H1 (cell line): ENCODE measurements at regions not wholly inside any gene's neighbourhood (a gene's known extent, or its start where the extent isn't known, plus 50 kb on each side); places are given as distances from the start of the nearest gene placed in this dataset.

Experiments used
- ASH2L ChIP-seq: fragments of 200-600, 300-600 bp; sonication (generic); IDR thresholded peaks from one replicate; pipeline ENCODE4 v1.7.1; 2017; ENCODE audit warnings: low read length
- BCL11A ChIP-seq, 2 experiments: IDR thresholded peaks; one replicate each; pipeline ENCODE4 v1.6.1; 2011; ENCODE audit warnings: low read depth in 2 of 2, low read length in 2 of 2, mild to moderate bottlenecking in 2 of 2
- EP300 ChIP-seq, 2 experiments: IDR thresholded peaks; 1 replicate in 1 of 2; 2 replicates in 1 of 2; pipeline ENCODE4 v1.6.1; 2011 to 2012; ENCODE audit warnings: low read depth in 2 of 2, low read length in 2 of 2, mild to moderate bottlenecking in 2 of 2, borderline replicate concordance in 1 of 2, inconsistent platforms in 1 of 2, moderate library complexity in 1 of 2
- GABPA ChIP-seq: IDR thresholded peaks from 2 replicates; pipeline ENCODE4 v1.6.1; 2011; ENCODE audit warnings: mild to moderate bottlenecking, low read length, moderate library complexity, borderline replicate concordance; ENCODE audit not compliant: insufficient read depth
- HDAC2 ChIP-seq, 2 experiments: fragments of 300-600 bp in 1 of 2; sonication (generic) in 1 of 2; IDR thresholded peaks; 2 replicates each; pipeline ENCODE4 v1.6.1; 2011 to 2012; ENCODE audit warnings: low read depth in 2 of 2, low read length in 2 of 2, mild to moderate bottlenecking in 2 of 2, moderate library complexity in 2 of 2, borderline replicate concordance in 1 of 2, inconsistent platforms in 1 of 2
- HDAC6 ChIP-seq: IDR thresholded peaks from one replicate; pipeline ENCODE4 v1.7.1; 2012; ENCODE audit warnings: low read depth, mild to moderate bottlenecking, inconsistent platforms, low read length, moderate library complexity
- JUN ChIP-seq: IDR thresholded peaks from 2 replicates; pipeline ENCODE4 v1.6.1; 2011; ENCODE audit warnings: low read depth, mild to moderate bottlenecking, improper control_type of control experiment, low read length
- KDM1A ChIP-seq: fragments of 200-600, 300-600 bp; sonication (generic); IDR thresholded peaks from 2 replicates; pipeline ENCODE4 v1.7.1; 2016; ENCODE audit warnings: mild to moderate bottlenecking, low read length, borderline replicate concordance
- PHF8 ChIP-seq: fragments of 200-600 bp; sonication (generic); conservative IDR thresholded peaks from 2 replicates; pipeline ENCODE4 v1.7.1; 2012; ENCODE audit warnings: low read depth, mild to moderate bottlenecking, inconsistent platforms, low read length, moderate library complexity
- RBBP5 ChIP-seq: IDR thresholded peaks from 2 replicates; pipeline ENCODE4 v1.7.1; 2012; ENCODE audit warnings: low read depth, mild to moderate bottlenecking, inconsistent platforms, low read length, moderate library complexity, borderline replicate concordance
- SRF ChIP-seq: IDR thresholded peaks from 2 replicates; pipeline ENCODE4 v1.6.1; 2011; ENCODE audit warnings: mild to moderate bottlenecking, low read depth, low read length, moderate library complexity
- TCF12 ChIP-seq: IDR thresholded peaks from 2 replicates; pipeline ENCODE4 v1.6.1; 2011; ENCODE audit warnings: low read depth, mild to moderate bottlenecking, low read length
- TF ChIP-seq, protein P1 (sequence below): IDR thresholded peaks from 2 replicates; pipeline ENCODE4 v1.6.1; 2012; ENCODE audit warnings: inconsistent platforms
- TF ChIP-seq, protein P2 (sequence below): IDR thresholded peaks from 2 replicates; pipeline ENCODE4 v1.6.1; 2012; ENCODE audit warnings: low read length, inconsistent platforms

DNA sequence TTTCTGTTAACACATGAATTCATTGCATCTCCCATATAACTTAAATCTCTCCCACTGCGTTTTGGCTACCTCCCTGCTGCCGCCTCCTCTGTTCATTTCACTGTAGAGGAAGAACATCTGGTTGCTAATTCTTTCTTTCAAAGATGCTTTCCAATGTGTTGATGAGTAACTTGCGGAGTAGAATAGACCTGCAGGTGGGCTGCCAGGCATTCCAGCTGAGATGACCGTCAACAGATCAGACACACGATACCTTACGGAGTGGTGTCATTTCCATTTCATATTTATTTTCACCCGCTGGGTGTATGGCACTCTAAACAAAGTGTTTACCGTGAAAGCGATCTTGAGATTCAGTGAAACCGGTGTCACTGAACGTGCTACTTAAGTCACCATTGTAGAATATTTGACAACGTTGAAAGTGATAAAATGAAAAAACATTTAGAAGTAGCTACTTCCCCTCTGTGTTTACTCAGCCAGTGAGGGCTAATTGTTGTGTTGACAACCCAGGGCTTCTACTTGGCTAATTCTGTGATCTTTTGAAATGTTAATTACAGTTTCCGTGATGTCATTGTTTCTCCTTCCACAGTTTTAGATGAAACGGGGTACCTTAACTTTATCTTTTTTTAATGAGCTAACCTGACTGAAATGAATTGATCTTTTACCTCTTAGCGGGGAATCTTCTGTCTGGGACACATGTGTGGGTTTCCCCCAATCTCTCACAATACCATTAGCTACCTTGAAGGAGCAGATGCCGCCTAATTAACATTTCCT, 228.5 kb upstream of the ARGLU1 start (continued):
- no peak for TF ChIP-seq SRF
- peak; percentile 66 to 95; a peak in 2 of 4 replicates for TF ChIP-seq HDAC2 (IDR thresholded peaks at IDR 0.05; ENCODE audit: borderline replicate concordance in 1 of 2, low read depth in 2 of 2, low read length in 2 of 2)
- TF ChIP-seq BCL11A (IDR thresholded peaks at IDR 0.05; ENCODE audit: low read depth in 2 of 2, low read length in 2 of 2): peak; percentile 68
- no peak for TF ChIP-seq PHF8
- TF ChIP-seq RBBP5: peak; percentile 86
- peak; percentile 99 for TF ChIP-seq TCF12
- 0 out of 2 replicates have a peak, but pooled peaks have one; percentile 20 for TF ChIP-seq KDM1A
- peak; percentile 98 for TF ChIP-seq ASH2L
- TF ChIP-seq, protein P1, sequence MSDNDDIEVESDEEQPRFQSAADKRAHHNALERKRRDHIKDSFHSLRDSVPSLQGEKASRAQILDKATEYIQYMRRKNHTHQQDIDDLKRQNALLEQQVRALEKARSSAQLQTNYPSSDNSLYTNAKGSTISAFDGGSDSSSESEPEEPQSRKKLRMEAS: no peak
- TF ChIP-seq, protein P2, sequence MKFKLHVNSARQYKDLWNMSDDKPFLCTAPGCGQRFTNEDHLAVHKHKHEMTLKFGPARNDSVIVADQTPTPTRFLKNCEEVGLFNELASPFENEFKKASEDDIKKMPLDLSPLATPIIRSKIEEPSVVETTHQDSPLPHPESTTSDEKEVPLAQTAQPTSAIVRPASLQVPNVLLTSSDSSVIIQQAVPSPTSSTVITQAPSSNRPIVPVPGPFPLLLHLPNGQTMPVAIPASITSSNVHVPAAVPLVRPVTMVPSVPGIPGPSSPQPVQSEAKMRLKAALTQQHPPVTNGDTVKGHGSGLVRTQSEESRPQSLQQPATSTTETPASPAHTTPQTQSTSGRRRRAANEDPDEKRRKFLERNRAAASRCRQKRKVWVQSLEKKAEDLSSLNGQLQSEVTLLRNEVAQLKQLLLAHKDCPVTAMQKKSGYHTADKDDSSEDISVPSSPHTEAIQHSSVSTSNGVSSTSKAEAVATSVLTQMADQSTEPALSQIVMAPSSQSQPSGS: peak; percentile 94
- TF ChIP-seq HDAC6: no peak
- TF ChIP-seq GABPA: no peak
- TF ChIP-seq EP300 (IDR thresholded peaks at IDR 0.05; ENCODE audit: borderline replicate concordance in 1 of 2, low read depth in 2 of 2, low read length in 2 of 2): peak; percentile 4 to 87; a peak in 2 of 3 replicates
- peak; percentile 78; the same call in 1 of the 2 replicates for TF ChIP-seq JUN
